PC-3 (cell line): ENCODE measurements at regions not wholly inside any gene's neighbourhood (a gene's known extent, or its start where the extent isn't known, plus 50 kb on each side); places are given as distances from the start of the nearest gene placed in this dataset.

Source experiments
- ATAC-seq: fragments of 200-7000 bp; cut with Tn5 transposase; 2 replicates; pipeline ENCODE4 v1.9.1; 2020; ENCODE audit warnings: mild to moderate bottlenecking, moderate library complexity
- BruUV-seq: library from RNA; stranded (reverse); fragments of 400-500 nt; replicated peaks from 2 replicates; lab custom pipeline; 2021; lab: Mats Ljungman, UMichigan
- CTCF ChIA-PET: fragments of 300-600 bp; sonication (Branson Sonifier 250); formaldehyde crosslinking; loops from one replicate; lab custom pipeline; 2022; ENCODE audit warnings: antibody characterized with exemption; lab: Charles Lee
- POLR2A ChIA-PET: fragments of 300-600 bp; sonication (Branson Sonifier 250); formaldehyde crosslinking; loops from one replicate; lab custom pipeline; 2022; ENCODE audit warnings: antibody characterized with exemption; ENCODE audit not compliant: unreplicated experiment; lab: Charles Lee
- DNase-seq: peaks from one replicate; pipeline ENCODE4 v3.0.0-alpha.2; 2015
- H2AFZ ChIP-seq: fragments of 300-600 bp; sonication (generic); 2 replicates; pipeline ENCODE4 v1.6.0; 2016; ENCODE audit warnings: antibody characterized with exemption, low read length
- H3F3A ChIP-seq: fragments of 300-600 bp; sonication (generic); one replicate; pipeline ENCODE4 v1.6.0; 2017; ENCODE audit warnings: antibody characterized with exemption, low read length, control low read depth, mild to moderate bottlenecking; ENCODE audit not compliant: unreplicated experiment
- H3K27ac ChIP-seq: fragments of 300-600 bp; sonication (generic); 2 replicates; pipeline ENCODE4 v1.5.1; 2016; ENCODE audit warnings: mild to moderate bottlenecking, low read length
- H3K27me3 ChIP-seq: fragments of 300-600 bp; sonication (generic); 2 replicates; pipeline ENCODE4 v1.6.1; 2016; ENCODE audit warnings: low read length, mixed read lengths
- H3K36me3 ChIP-seq: fragments of 300-600 bp; sonication (generic); 2 replicates; pipeline ENCODE4 v1.6.1; 2016; ENCODE audit warnings: low read depth, mixed run types, low read length, mixed read lengths
- H3K4me1 ChIP-seq: fragments of 300-600 bp; sonication (generic); 2 replicates; pipeline ENCODE4 v1.5.1; 2016; ENCODE audit warnings: low read length; ENCODE audit not compliant: insufficient read depth
- H3K4me2 ChIP-seq: fragments of 300-600 bp; sonication (generic); 2 replicates; pipeline ENCODE4 v1.6.0; 2016; ENCODE audit warnings: low read length
- H3K4me3 ChIP-seq: fragments of 300-600 bp; sonication (generic); 2 replicates; pipeline ENCODE4 v1.5.1; 2016; ENCODE audit warnings: mild to moderate bottlenecking, low read length, mixed read lengths
- H3K79me2 ChIP-seq: fragments of 300-600 bp; sonication (generic); 2 replicates; pipeline ENCODE4 v1.6.1; 2017; ENCODE audit warnings: low read length, mixed read lengths
- H3K9ac ChIP-seq: fragments of 300-600 bp; sonication (generic); 2 replicates; pipeline ENCODE4 v1.6.0; 2016; ENCODE audit warnings: mild to moderate bottlenecking, low read length
- H3K9me2 ChIP-seq: fragments of 300-600 bp; sonication (generic); replicated peaks from 2 replicates; pipeline ENCODE4 v1.6.1; 2016; ENCODE audit warnings: mixed run types, low read length, mixed read lengths
- H3K9me3 ChIP-seq: fragments of 300-600 bp; sonication (generic); 2 replicates; pipeline ENCODE4 v1.6.1; 2016; ENCODE audit warnings: low read length, mixed read lengths
- H4K20me1 ChIP-seq: fragments of 300-600 bp; sonication (generic); 2 replicates; pipeline ENCODE4 v1.6.1; 2016; ENCODE audit warnings: low read length, mixed read lengths
- CTCF ChIP-seq: fragments of 300-600 bp; sonication (generic); conservative IDR thresholded peaks from 2 replicates; pipeline ENCODE4 v1.5.1; 2017; ENCODE audit warnings: antibody characterized with exemption, low read depth, mild to moderate bottlenecking, low read length
- EZH2 ChIP-seq: fragments of 300-600 bp; sonication (generic); IDR thresholded peaks from one replicate; pipeline ENCODE4 v1.6.1; 2017; ENCODE audit warnings: antibody characterized with exemption, mild to moderate bottlenecking, low read length; ENCODE audit not compliant: unreplicated experiment
- EZH2phosphoT487 ChIP-seq: fragments of 300-600 bp; sonication (generic); IDR thresholded peaks from 2 replicates; pipeline ENCODE4 v1.6.1; 2018; ENCODE audit warnings: mild to moderate bottlenecking, antibody characterized with exemption, low read length, borderline replicate concordance
- intact Hi-C: fragments of 100-400 bp; cut with micrococcal nuclease; formaldehyde crosslinking; loops from 2 replicates; pipeline ENCODE4 v1.9.0; 2023

- Histone ChIP-seq H2AFZ (0 out of 2 replicates have a peak overlapping the region, but pooled peaks have one; percentile 61), H3K4me3 (no peak overlapping the region), H3K27ac (no peak overlapping the region), H3K4me1 (no peaks in the 10 kb centered on the region), H3K9ac (no peak overlapping the region), H3K9me2 (no peaks in the 10 kb centered on the region), H3K36me3 (no peaks in the 10 kb centered on the region), H3K9me3 (no peaks in the 10 kb centered on the region), H3K79me2 (no peaks in the 10 kb centered on the region), H3K4me2 (peak overlapping the region; percentile 45), H3K27me3 (no peaks in the 10 kb centered on the region), H4K20me1 (no peaks in the 10 kb centered on the region), H3F3A (no peaks in the 10 kb centered on the region)
- ATAC-seq (peak; percentile 69), DNase-seq (peak; percentile 45)
- TF ChIP-seq EZH2phosphoT487: no peak
- no peak for TF ChIP-seq CTCF
- no peak for TF ChIP-seq EZH2
- intact Hi-C loops: no loop called here
- ChIA-PET CTCF (interaction anchor here (0.6 kb wide), 1 partner anchor 13 kb away, joined by 3 read pairs; no protein-coding TSS in a partner anchor), POLR2A (no interaction called here)
- BruUV-seq: no TSS peak
Observed at GRCh38 chr2:142218471-142218870, 87.7 kb upstream of the LRP1B start.

- Histone ChIP-seq H3K36me3 (no peaks in the 10 kb centered on the region), H3K4me2 (peak overlapping the region; percentile 45; the same call in 1 of the 2 replicates), H2AFZ (no peak overlapping the region), H4K20me1 (no peaks in the 10 kb centered on the region), H3K79me2 (no peaks in the 10 kb centered on the region), H3F3A (no peaks in the 10 kb centered on the region), H3K27ac (no peak overlapping the region), H3K9ac (no peak overlapping the region), H3K9me2 (no peaks in the 10 kb centered on the region), H3K4me3 (no peak overlapping the region), H3K4me1 (no peaks in the 10 kb centered on the region), H3K9me3 (no peaks in the 10 kb centered on the region), H3K27me3 (no peaks in the 10 kb centered on the region)
- POLR2A ChIA-PET: no interaction called here
- ATAC-seq: peak; percentile 74
- no peak for TF ChIP-seq CTCF
- TF ChIP-seq EZH2: no peak
- no peak for TF ChIP-seq EZH2phosphoT487
- DNase-seq: peak; percentile 18
- intact Hi-C loops: no loop called here
- CTCF ChIA-PET: interaction anchor here (0.6 kb wide), 1 partner anchor 14 kb away, joined by 3 read pairs; no protein-coding TSS in a partner anchor
- BruUV-seq: no TSS peak
Observed at GRCh38 chr2:142217804-142218203, 87.0 kb upstream of the LRP1B start.

- no peak overlapping the region for H3K4me3 ChIP-seq
- H2AFZ ChIP-seq: no peak overlapping the region
- POLR2A ChIA-PET: no interaction called here
- no peaks in the 10 kb centered on the region for H3K79me2 ChIP-seq
- no peak for ATAC-seq
- CTCF ChIA-PET: no interaction called here
- H3K4me1 ChIP-seq: no peaks in the 10 kb centered on the region
- no TSS peak for BruUV-seq
- H3K4me2 ChIP-seq: no peak overlapping the region
- DNase-seq: no peak
- H3K36me3 ChIP-seq: no peaks in the 10 kb centered on the region
- H3K27ac ChIP-seq: no peak overlapping the region
- H3K9me3 ChIP-seq: no peaks in the 10 kb centered on the region
- H3K9me2 ChIP-seq: no peaks in the 10 kb centered on the region
- intact Hi-C loops: no loop called here
- H3K27me3 ChIP-seq: no peaks in the 10 kb centered on the region
- H4K20me1 ChIP-seq: no peaks in the 10 kb centered on the region
- TF ChIP-seq EZH2: no peak
- no peak for TF ChIP-seq CTCF
- no peak for TF ChIP-seq EZH2phosphoT487
- no peaks in the 10 kb centered on the region for H3F3A ChIP-seq
- no peak overlapping the region for H3K9ac ChIP-seq
Observed at GRCh38 chr2:142200062-142200461, 69.2 kb upstream of the LRP1B start.
